ENCODE measurements at regions not wholly inside any gene's neighbourhood (a gene's known extent, or its start where the extent isn't known, plus 50 kb on each side); places are given as distances from the start of the nearest gene placed in this dataset.

GRCh38 chrX:122092360-122092759 is 1045.0 kb downstream of the GLUD2 start:
- no peak for DNase-seq (ENCODE audit: low spot score)
- TF ChIP-seq CTCF (IDR thresholded peaks at IDR 0.05; ENCODE audit: borderline replicate concordance, control extremely low read depth, extremely low read depth, insufficient read depth, missing control alignments), result no peak
- in situ Hi-C loops (cut with MboI; ENCODE audit: low sequenced_read_pairs, unreplicated experiment), result no loop called here

GRCh38 chrX:122092978-122093377 is 1045.6 kb downstream of the GLUD2 start:
- TF ChIP-seq CTCF (IDR thresholded peaks at IDR 0.05; ENCODE audit: borderline replicate concordance, control extremely low read depth, extremely low read depth, insufficient read depth, missing control alignments), result no peak
- in situ Hi-C loops (cut with MboI; ENCODE audit: low sequenced_read_pairs, unreplicated experiment), result no loop called here
- no peak for DNase-seq (ENCODE audit: low spot score)

- no peak for TF ChIP-seq CTCF (IDR thresholded peaks at IDR 0.05; ENCODE audit: borderline replicate concordance, control extremely low read depth, extremely low read depth, insufficient read depth, missing control alignments)
- in situ Hi-C loops (cut with MboI; ENCODE audit: low sequenced_read_pairs, unreplicated experiment), result no loop called here
- no peak for DNase-seq (ENCODE audit: low spot score)
Measured at GRCh38 chrX:122094611-122095010, 1047.2 kb downstream of the GLUD2 start.

GRCh38 chrX:122113376-122113775 is 1066.0 kb downstream of the GLUD2 start:
- TF ChIP-seq CTCF (IDR thresholded peaks at IDR 0.05; ENCODE audit: borderline replicate concordance, control extremely low read depth, extremely low read depth, insufficient read depth, missing control alignments), result no peak
- in situ Hi-C loops (cut with MboI; ENCODE audit: low sequenced_read_pairs, unreplicated experiment), result no loop called here
- DNase-seq (ENCODE audit: low spot score), result no peak

- no peak for TF ChIP-seq CTCF (IDR thresholded peaks at IDR 0.05; ENCODE audit: borderline replicate concordance, control extremely low read depth, extremely low read depth, insufficient read depth, missing control alignments)
- in situ Hi-C loops (cut with MboI; ENCODE audit: low sequenced_read_pairs, unreplicated experiment), result no loop called here
- DNase-seq (ENCODE audit: low spot score), result no peak
Measured at GRCh38 chrX:122113896-122114295, 1066.5 kb downstream of the GLUD2 start.

GRCh38 chrX:122115604-122116003 is 1068.2 kb downstream of the GLUD2 start:
- DNase-seq (ENCODE audit: low spot score), result no peak
- in situ Hi-C loops (cut with MboI; ENCODE audit: low sequenced_read_pairs, unreplicated experiment), result no loop called here
- no peak for TF ChIP-seq CTCF (IDR thresholded peaks at IDR 0.05; ENCODE audit: borderline replicate concordance, control extremely low read depth, extremely low read depth, insufficient read depth, missing control alignments)

GRCh38 chrX:122119361-122119760 is 1064.7 kb upstream of the GRIA3 start:
- DNase-seq (ENCODE audit: low spot score), result no peak
- in situ Hi-C loops (cut with MboI; ENCODE audit: low sequenced_read_pairs, unreplicated experiment), result no loop called here
- no peak for TF ChIP-seq CTCF (IDR thresholded peaks at IDR 0.05; ENCODE audit: borderline replicate concordance, control extremely low read depth, extremely low read depth, insufficient read depth, missing control alignments)
